BE2C (cell line): ENCODE measurements at regions not wholly inside any gene's neighbourhood (a gene's known extent, or its start where the extent isn't known, plus 50 kb on each side); places are given as distances from the start of the nearest gene placed in this dataset.

Experiments used
- DNase-seq: peaks from one replicate; pipeline ENCODE4 v3.0.0-alpha.2; 2020
- H3K27me3 ChIP-seq: fragments of 250-450 bp; sonication (Bioruptor Pico); 2 replicates; pipeline ENCODE4 v1.5.1; 2020; ENCODE audit warnings: mild to moderate bottlenecking
- H3K36me3 ChIP-seq: fragments of 250-450 bp; sonication (Bioruptor Pico); 2 replicates; pipeline ENCODE4 v1.5.1; 2020; ENCODE audit warnings: mild to moderate bottlenecking
- H3K4me1 ChIP-seq: fragments of 250-450 bp; sonication (Bioruptor Pico); 2 replicates; pipeline ENCODE4 v1.5.1; 2020
- H3K4me3 ChIP-seq: 2 replicates; pipeline ENCODE4 v1.5.1; 2011; ENCODE audit warnings: low read depth, low read length
- H3K9me3 ChIP-seq: fragments of 250-450 bp; sonication (Bioruptor Pico); 2 replicates; pipeline ENCODE4 v1.5.1; 2020
- TF ChIP-seq, protein P1 (sequence below): IDR thresholded peaks from 2 replicates; pipeline ENCODE4 v1.5.1; 2012; ENCODE audit warnings: mild to moderate bottlenecking, low read depth, low read length

GRCh38 chrX:114038358-114038757, 545.5 kb upstream of the HTR2C start:
- Histone ChIP-seq H3K4me1 (no peaks in the 10 kb centered on the region), H3K36me3 (no peaks in the 10 kb centered on the region), H3K4me3 (no peak overlapping the region), H3K27me3 (no peaks in the 10 kb centered on the region), H3K9me3 (no peaks in the 10 kb centered on the region)
- TF ChIP-seq, protein P1, sequence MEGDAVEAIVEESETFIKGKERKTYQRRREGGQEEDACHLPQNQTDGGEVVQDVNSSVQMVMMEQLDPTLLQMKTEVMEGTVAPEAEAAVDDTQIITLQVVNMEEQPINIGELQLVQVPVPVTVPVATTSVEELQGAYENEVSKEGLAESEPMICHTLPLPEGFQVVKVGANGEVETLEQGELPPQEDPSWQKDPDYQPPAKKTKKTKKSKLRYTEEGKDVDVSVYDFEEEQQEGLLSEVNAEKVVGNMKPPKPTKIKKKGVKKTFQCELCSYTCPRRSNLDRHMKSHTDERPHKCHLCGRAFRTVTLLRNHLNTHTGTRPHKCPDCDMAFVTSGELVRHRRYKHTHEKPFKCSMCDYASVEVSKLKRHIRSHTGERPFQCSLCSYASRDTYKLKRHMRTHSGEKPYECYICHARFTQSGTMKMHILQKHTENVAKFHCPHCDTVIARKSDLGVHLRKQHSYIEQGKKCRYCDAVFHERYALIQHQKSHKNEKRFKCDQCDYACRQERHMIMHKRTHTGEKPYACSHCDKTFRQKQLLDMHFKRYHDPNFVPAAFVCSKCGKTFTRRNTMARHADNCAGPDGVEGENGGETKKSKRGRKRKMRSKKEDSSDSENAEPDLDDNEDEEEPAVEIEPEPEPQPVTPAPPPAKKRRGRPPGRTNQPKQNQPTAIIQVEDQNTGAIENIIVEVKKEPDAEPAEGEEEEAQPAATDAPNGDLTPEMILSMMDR, result no peak
- DNase-seq, result no peak

- no peaks in the 10 kb centered on the region for H3K4me1 ChIP-seq
- no peaks in the 10 kb centered on the region for H3K36me3 ChIP-seq
- no peaks in the 10 kb centered on the region for H3K9me3 ChIP-seq
- TF ChIP-seq, protein P1, result no peak
- H3K27me3 ChIP-seq, result no peaks in the 10 kb centered on the region
- H3K4me3 ChIP-seq, result no peak overlapping the region
- no peak for DNase-seq
These were observed 546.4 kb upstream of the HTR2C start for GRCh38 chrX:114037515-114037914.

DNA sequence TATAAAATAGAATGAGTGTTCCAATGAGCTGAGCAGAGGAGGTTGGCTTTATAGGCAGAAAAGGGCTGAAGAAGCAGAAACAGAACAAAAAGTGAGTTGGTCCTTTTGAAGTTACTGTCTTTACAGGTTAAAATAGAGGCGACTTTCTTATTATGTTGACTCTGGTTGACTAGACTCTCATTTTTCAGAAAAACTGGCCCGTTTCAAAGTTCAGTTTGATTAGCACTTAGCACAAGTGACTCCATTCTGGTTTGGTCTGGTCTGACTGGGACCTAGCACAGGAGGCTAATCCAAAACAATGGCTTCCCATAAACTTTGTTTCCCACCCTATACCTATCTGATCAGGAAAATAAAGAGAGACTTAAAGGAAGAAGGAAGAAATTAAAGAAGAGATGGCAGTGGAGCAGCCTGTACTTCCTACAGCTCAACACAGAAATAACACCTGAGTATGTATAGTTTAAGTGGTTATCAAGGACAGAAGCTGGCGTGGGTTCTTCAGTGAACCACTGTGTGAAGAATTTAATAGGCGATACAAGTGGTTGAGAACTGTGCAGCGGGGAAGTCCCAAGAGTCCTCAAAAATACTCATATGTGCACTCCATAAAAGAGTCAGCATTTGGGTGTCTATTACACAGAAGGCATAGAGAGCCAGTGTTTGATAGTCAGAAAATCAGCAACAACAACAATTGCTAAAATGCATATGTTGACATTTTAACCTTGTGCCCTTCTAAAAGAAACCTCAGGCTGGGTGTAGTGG, 554.8 kb upstream of the HTR2C start:
- Histone ChIP-seq H3K9me3 (no peaks in the 10 kb centered on the region), H3K36me3 (no peaks in the 10 kb centered on the region), H3K27me3 (no peaks in the 10 kb centered on the region), H3K4me1 (no peaks in the 10 kb centered on the region), H3K4me3 (no peak overlapping the region)
- TF ChIP-seq, protein P1, result no peak
- no peak for DNase-seq

DNA sequence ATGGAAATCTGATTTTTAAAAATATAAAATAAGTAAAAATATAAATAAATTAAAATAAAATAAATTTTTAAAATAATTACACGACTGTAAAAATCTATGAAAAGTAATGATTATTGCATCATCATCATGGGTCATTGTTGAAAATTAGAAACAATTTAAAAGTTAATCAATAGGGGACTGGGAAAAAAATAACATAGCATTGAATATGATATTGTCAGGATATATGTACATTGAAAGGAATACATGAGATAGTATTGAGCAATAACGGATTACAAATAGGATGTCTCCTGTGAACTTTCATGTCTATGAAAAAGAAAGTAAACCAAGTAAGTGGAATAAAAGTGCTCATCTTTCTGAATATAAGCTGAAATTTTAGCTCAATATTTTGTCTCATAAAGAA, 566.8 kb upstream of the HTR2C start:
- H3K4me1 ChIP-seq, result no peaks in the 10 kb centered on the region
- no peaks in the 10 kb centered on the region for H3K27me3 ChIP-seq
- H3K4me3 ChIP-seq, result no peak overlapping the region
- DNase-seq, result no peak
- TF ChIP-seq, protein P1, result no peak
- no peaks in the 10 kb centered on the region for H3K9me3 ChIP-seq
- no peaks in the 10 kb centered on the region for H3K36me3 ChIP-seq

DNA sequence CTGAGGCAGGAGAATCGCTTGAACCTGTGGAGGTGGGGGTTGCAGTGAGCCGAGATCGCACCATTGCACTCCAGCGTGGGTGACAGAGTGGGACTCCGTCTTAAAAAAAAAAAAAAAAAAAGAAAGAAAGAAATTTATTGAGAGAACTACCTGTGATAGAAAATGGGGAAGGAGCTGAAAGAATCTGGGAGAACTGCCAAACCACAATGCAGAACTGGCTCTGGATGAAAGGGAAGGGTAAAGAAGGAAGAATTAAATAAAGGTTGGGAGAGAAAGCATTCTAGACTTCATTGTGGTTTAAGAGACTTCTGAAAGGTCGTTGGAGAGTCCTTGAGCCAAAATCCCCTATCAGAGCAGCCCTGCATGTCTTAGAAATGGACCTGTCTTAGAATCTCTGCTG, 567.9 kb upstream of the HTR2C start:
- no peaks in the 10 kb centered on the region for H3K27me3 ChIP-seq
- H3K9me3 ChIP-seq, result no peaks in the 10 kb centered on the region
- H3K36me3 ChIP-seq, result no peaks in the 10 kb centered on the region
- H3K4me1 ChIP-seq, result no peaks in the 10 kb centered on the region
- DNase-seq, result no peak
- H3K4me3 ChIP-seq, result no peak overlapping the region
- TF ChIP-seq, protein P1, result no peak

DNA sequence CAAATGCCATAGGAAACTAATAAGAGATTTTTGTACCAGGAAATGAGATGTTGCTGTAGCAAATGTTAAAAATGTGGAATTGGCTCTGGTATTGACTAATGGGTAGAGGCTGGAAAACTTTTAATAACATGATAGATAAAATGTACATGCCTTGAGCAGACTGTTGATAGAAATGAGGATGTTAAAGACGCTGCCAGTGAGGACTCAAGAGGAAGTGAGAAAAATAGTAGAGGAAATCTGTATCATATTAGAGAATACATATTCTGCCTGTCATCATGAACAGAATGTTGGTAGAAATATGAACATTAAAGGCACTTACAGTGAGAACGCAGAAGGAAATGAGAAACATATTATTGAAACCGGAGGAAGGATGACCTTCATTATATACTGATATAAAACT, 577.2 kb upstream of the HTR2C start:
- Histone ChIP-seq H3K27me3 (no peaks in the 10 kb centered on the region), H3K36me3 (no peaks in the 10 kb centered on the region), H3K4me3 (no peak overlapping the region), H3K9me3 (no peaks in the 10 kb centered on the region), H3K4me1 (no peaks in the 10 kb centered on the region)
- DNase-seq, result no peak
- TF ChIP-seq, protein P1, result no peak
